ENCODE measurements at regions not wholly inside any gene's neighbourhood (a gene's known extent, or its start where the extent isn't known, plus 50 kb on each side); places are given as distances from the start of the nearest gene placed in this dataset.

- TF ChIP-seq CTCF (IDR thresholded peaks at IDR 0.05) (no peak), ZFX (IDR thresholded peaks at IDR 0.05; ENCODE audit: borderline replicate concordance) (no peak)
Observed at GRCh38 chr20:17840423-17840822, 128.2 kb downstream of the SNX5 start.

Measured in 22Rv1 (cell line).